HG03175 (cell line): ENCODE measurements at regions not wholly inside any gene's neighbourhood (a gene's known extent, or its start where the extent isn't known, plus 50 kb on each side); places are given as distances from the start of the nearest gene placed in this dataset.
"Not testable (repeated sequence)": the region's sequence is repeated elsewhere in the genome, so short reads cannot be mapped to it uniquely, and the experiment has no call there.

ENCODE experiments used
- ATAC-seq: cut with Tn5 transposase; IDR thresholded peaks from one replicate; pipeline ENCODE4 v1.9.1; 2021; ENCODE audit warnings: mild to moderate bottlenecking, moderate library complexity; ENCODE audit not compliant: unreplicated experiment

DNA sequence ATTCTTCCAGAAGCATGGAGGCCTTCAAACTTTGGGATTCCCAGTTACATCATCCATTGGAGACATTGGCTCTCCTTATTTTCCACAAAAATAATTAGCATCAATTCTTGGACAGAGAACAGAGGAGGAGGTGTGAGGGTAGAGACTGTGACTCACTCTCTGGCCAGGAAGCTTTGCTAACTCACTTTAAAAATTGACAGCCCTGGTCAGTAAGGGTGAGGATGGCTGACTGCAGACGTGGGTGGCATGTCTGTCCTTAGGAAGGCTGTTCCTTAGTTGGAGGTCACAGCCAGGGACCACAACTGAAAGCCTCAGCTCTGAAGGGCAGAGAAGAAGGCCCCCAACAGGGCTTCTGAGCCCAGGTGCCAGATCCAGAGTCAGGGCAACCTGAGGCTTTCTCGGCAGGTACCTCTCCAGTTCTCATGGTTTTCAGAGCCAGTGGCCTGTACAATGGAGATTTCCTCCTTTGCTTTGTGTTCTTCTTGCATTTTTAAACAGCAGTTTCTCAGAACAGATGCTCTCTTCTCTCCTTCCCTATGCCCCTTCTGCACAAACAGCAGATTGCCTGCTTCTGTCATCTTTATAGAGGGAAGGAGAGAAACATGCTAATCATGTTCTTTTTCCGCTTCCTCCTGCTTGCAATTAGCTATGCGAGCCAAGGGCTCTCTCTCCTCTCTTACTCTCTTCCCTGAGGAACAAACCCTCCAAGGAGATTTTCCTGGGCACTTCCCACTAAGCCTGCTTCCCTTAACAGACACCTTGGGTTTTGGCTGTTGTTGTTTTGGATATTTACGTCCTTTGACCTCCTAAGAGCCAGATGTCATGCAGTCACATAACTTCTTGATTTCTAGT lies 92.5 kb upstream of the ZNF366 start:
- no peak for ATAC-seq

DNA sequence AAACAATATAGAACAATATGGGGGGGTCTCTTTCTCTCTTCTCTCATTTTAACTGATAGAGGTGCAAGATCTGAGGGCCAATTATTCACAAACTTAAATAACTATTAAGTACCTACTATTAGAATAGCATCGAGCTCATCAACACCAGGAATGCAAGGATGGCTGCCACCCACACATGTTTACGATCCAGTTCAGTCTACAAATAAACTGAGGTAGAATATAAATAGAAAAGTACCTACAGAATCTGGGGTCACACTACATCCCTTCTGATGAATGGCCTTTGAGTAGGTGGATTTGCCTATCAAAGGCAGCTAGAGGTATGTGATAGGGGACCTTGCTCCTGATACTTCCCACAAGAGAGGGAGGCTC lies 91.8 kb upstream of the ZNF366 start:
- ATAC-seq = no peak

DNA sequence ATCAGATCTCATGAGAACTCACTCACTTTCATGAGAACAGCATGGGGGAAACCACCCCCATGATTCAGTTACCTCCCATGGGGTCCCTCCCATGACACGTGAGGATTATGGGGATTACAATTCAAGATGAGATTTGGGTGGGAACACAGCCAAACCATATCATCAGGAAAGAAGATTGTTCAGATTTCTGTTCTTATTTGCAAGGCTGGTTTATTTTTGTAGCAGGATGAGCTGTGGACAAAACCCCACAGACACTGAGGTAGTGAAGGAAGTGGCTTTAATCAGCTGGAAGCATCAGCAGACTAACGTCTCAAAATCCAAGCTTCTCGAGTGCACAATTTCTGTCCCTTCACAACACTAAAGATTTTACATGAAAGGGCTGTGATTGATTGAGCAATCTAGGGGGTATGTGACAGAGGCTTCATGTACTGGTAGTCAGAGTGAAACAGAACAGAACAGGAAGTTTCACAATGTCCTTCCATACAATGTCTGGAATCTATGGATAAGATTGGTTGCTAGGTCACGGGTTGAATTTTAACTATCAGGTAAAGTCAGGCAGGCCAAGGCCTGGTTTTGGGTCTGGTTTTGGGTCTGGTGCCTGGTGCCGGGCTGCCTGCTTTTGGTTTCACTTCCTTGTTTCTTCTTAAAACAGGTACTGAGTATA lies 91.3 kb upstream of the ZNF366 start:
- no peak for ATAC-seq

DNA sequence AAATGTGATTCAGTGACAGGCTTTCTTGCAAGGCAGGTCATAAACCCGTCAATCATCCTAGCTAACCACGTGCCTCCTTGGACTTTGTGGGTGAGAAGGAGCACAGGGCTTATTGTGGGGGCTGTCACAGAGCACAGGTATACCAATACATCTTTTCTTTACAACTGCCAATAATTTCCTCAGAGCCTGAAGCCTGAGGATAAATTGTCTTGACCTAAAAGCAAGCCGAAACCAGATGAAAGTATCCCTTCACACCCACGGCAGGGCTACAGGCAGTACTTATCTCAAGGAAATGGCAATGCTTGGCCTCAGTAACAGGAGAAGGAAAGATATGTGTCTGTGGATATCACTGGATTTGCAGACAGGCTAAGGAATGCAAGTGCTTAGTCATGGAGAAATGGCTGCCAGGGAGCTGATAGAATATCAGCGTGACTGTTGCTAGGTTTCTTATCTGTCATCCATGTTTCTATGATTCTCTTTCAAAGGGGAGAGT lies 90.3 kb upstream of the ZNF366 start:
- no peak for ATAC-seq

DNA sequence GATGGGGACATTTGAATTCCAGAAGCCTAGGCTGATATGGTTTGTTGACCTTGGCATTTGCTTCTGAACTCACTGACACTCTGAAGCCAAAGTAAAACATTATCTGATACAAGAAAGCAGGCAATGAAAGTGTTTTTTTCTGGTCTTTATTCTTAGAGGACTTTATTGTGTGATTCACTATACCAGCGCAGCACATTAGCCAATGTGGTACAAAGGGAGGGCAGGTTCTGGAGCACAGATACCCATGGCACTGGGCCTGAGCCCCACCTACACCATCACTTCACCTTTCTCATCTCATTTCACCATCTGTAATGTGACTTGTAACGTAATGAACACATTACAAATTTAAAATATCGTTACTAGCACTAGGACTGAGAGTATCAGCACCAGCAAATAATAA lies 89.7 kb upstream of the ZNF366 start:
- no peak for ATAC-seq

DNA sequence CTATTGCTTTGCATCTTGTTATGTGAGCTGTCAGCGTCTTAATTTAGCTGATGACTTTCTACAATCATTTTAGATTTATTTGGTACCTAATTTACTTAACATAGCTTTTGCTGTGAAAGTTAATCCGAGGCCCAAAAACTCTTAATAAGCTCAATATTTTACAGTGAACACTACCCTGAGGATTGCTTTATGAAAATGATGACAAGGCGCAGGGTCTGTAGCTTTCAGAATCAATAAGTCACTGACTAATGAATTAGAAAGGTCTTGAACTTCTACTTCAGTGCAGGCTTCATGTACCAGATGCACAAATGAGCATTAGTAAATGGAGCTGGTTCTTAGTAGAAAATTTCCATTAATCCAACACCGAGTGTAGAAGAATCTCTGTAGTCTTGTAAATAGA lies 81.4 kb upstream of the ZNF366 start:
- no peak for ATAC-seq

DNA sequence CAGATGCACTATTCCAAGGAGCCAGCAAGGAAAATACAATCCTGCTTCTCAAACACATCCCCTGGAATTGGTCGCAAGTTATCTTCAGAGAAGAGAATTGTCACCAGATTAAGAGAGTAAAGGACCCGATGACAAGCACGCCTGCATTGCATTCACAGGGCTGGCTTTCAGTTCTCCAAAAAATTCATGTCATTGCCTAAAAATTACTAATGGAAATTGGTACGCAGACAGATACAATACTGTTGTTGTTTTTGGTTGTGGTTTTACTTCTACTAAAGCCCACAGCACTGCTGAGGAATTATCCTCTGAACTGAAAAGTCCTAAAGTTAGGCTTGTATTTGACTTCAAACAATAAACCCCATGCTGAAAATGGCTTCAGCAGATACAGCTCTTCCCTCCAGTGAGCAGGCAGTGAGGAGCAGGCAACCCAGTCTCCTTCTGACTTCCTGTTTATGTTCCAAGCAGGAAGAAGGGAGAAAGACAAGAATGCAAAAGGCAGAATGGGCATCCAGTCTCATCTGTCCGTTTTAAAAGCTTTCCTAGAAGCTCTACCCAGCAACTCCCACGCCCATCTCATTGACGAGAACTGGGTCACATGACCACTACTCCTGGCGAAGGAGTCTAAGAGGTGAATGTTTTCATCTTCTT lies 80.6 kb upstream of the ZNF366 start:
- ATAC-seq = no peak

DNA sequence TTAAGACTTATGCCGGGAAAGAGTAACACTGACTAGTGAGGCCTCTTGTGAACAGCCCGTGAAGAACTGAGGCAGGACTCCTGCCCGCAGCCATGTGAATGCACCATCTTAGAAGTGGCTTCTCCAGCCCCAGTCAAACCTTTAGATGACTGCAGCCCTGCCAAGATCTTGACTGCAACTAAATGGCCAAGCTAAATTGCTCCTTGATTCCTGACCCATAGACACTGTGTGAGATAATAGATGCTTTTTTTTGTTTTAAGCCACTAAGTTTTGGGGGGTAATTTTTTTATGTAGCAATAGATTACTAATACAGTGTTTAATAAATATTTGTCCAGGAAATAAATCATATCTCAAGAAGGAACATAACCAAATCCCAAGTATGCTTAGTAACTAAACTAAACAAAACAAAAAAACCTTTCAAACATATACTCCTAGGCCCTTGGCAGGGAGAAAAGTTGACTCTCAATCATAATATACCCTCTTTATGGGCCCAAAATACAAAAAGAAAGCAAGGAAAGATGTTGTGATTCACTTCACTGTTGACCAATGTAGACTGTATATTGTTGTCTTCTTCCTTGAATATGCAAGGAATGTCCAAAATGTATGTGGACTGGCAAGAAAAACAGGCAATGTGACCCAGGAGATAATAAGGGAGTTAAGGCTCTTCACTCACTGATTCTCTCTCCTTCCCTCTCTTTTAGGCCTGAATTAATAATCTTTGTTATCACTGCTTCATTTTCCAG lies 79.7 kb upstream of the ZNF366 start:
- no peak for ATAC-seq

DNA sequence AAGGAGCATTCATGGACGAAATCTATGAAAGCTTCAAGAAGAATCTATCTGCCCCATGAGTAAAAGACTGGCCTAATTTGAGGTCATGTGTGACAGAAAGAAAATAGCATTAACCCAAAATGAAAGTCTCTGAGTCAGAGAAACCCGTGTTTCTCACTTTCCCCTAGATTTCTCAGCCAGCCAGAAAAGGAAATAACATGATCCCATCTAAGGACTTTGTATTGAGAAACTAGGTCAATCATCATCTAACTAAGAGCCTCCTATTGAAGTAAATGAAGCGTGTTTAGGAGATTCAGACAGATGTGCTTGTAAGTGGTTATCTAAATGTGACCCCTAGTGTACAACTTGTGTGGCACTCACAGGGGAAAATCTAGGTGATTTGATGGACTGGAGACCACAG lies 77.3 kb upstream of the ZNF366 start:
- peak; percentile 71 for ATAC-seq

DNA sequence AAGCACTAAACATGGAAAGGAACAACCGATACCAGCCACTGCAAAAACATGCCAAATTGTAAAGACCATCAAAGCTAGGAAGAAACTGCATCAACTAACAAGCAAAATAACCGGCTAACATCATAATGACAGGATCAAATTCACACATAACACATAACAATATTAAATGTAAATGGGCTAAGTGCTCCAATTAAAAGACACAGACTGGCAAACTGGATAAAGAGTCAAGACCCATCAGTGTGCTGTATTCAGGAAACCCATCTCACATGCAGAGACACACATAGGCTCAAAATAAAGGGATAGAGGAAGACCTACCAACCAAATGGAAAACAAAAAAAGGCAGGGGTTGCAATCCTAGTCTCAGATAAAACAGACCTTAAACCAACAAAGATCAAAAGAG lies 72.1 kb upstream of the ZNF366 start:
- not testable (repeated sequence) for ATAC-seq

DNA sequence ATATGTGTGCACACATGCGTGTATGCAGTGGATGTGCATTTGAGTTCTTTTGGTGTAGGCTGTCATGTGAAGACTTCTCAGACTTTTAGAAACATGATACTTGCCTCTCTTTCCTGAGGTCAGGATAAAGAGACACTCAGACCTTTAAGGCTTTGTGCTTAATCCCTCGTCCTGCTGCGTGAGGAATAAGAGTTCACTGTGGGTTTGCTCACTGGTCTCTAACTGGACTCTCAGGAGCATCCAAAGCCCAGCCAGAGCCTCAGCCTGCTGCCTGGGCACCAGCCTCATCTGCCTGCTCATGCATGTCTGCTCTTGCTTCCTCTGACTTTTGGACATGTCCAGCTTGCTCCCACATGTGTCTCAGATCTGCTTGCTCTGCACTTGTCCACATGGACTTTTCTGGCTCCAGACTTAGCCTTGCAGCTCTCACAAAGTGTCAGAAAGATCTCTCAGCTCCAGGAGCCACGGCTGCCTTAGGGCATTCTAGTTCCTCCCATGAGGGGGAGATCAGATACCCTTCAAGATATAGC lies 65.1 kb upstream of the ZNF366 start:
- no peak for ATAC-seq

DNA sequence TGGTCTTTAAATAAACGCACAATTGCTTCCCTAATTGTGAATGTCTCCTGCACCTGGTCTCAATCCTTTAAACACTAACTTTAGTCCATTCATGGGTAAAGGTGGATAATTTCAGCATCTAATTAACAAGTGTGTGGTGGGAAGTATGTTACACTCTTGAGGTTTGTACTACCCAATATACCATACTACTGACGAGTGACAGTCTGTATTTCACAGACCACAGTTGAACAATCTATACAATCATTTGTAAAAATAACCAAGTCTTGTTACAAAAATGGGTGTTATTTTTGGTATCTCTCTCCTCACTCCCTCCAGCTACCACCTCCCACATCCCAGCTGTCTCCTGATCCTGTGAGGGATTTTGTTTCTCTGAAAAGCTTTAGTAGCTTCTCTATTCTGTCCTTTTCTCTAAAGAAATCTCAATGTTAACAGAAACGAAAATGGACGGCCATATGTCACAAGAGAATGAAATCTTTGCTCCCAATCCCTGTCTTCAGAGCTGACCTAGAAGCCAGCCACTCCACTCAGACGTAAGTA lies 62.3 kb upstream of the ZNF366 start:
- ATAC-seq = no peak

DNA sequence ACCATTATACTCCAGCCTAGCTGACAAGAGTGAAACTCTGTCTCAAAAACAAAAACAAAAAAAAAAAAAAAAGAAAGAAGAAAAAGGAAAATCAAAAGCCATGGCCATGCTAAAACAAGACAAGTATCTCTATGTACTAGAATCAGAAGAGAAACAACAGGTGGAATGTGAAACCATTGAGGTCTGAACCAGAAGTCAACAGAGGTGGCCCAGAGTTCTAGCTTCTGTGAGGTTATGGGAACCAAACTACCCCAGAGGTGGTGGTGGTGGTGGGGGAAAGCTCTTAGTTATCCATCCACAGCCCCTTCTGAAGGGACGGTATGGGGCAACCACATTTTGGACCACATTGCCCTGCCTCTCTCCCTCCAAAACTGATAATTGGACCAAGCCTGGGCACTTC lies 59.5 kb upstream of the ZNF366 start:
- ATAC-seq = no peak

DNA sequence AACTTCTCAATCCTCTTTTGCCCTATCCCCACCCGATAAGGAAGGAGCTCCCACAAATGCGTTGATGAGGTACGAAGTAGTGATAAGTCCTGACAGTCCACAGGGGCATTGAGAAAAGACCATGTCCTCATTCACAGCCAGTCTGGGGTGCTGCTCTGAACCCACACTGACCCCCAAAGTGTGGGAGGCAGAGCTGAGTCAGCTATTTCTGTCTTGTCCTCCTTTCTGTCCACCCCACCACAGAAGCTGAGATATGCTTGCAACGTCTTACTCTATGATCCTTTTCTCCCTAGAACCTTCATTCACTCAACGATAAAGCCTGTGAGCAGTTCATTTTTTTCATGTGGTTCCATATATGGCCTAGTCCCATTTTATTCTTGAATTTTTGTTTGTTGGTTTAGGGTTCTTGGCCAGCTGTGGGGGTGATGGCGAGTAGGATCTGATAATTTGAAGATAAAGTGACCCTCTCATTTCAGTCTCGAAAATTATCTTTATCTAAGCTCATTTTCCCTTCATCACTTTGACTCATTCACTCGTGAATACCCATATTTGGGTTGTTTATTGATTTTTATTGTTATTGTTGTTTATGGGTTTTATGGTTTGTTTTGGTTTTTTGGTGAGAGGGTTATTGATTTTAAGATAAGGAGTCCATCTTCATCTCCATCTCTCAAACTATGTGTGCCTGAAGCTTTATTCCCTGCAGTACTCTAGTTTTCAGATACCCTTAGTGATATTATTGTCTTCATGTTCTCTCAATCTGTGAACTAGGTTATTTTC lies 58.5 kb upstream of the ZNF366 start:
- ATAC-seq = no peak

DNA sequence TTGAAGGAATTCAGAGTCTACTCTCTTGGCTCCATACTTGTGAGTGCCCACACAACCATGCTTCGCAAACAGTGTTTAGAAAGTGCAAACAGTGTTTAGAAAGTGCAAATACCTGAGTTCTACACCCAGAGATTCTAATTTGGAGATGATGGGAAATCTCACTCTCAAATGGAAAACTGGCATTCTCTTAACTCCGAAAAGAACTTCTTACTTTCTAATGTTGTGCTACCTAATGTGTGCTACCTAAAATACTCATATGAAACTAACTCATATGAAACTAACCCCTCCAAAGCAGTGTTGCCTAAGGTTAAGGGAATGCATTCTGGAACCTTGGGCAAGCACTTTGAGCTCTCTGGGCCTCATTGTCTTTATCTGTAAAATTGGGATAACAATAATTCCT lies 55.5 kb upstream of the ZNF366 start:
- ATAC-seq = no peak

DNA sequence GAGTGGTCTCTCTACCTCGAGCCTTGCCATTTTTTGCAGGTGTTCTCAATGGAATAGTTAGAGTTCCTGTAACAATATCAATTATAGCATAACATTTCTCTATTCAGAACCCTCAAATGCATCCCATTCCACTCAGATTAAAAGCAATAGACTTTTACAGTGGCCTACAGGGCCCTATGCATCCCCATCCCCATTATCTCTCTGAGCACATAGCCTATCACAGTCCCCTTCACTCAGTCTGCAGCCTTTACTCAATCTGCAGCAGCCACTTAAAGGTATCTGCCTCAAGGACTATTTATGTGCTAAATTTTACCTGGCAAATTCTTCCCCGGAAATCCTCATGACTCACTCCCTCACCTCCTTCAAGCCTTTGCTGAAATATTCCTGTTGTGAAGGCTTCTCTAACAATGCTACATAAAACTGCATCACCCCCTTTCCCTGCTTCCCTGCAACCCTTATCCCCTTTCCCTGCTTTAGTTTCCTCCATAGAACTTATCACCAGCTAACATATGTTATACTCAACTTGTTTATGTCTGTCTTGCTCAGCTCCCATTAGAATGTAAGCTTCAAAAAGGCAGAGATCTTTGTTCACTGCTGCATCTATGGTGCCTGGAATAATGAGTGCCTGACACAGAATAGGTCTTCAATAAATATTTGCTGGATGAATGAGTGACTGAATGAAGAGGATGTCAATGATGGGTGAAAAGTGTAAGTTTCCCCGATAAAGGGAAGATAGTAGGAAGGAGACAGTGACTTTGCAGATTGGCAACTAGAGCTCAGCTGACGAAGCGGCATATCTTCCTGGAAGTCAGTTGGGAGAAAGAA lies 54.1 kb upstream of the ZNF366 start:
- no peak for ATAC-seq

DNA sequence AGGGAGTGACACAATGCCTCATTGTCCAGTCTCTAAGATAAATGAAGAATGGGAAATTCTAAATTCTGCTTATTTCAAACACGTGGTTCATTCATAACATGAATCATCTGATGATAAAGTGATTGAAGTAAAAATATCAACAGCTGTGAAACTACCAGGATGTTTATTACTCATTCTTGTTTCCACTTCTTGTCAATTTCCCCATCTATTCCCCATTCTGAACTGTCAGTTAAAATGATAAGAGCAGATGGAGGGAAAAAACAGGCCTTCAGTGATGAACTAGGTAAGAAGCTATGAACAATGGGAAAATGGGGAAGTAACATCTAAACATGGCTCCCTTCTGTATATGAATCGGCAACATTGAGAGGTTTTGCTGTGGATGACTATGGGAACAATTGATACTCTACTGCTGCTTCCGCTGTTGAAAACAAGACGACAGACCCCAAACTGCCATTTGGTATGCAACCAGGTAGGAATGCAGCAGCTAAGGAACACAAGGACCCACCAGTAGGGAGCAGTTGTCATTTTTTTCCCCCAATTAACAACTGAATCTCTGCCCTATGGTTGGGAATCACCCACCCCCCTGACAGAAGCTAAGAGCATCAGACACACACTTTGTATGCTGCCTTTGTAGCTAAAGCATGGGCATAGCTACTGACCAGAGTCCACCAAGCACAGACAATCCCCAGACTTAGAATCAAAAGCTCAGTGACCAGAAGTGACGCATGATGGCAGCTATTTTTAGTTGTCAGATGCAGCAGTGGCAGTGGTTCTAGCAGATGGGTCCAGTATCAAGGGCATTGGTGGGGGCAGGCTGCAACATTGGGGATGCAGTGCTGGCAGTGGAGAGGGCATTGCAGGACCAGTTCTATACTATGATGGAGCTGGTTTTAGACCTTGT lies 52.9 kb upstream of the ZNF366 start:
- no peak for ATAC-seq

DNA sequence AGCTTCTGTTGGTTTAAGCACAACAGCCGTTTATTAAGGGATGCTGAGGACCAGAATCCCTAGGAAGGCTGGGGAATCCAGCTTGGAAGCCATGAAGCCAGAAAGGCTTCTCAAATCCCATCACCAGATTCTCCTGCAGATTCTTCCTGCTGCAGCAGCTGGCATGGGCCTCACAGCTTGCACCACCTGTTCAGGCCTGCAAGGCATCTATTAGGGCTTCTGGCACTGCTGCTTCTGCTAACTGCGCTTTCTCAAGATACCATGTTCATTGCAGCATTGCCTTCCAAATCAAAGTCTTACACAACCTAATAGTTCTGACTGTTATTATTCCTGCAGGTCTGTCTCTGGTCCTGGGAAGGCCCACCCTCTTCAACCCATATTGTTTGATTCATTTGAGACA lies 51.2 kb upstream of the ZNF366 start:
- ATAC-seq = no peak
